Adrenal gland (tissue), 9 donors: ENCODE measurements at regions not wholly inside any gene's neighbourhood (a gene's known extent, or its start where the extent isn't known, plus 50 kb on each side); places are given as distances from the start of the nearest gene placed in this dataset.
A peak's percentile ranks its signal among the peaks of the same experiment; 100 is the strongest.

ENCODE experiments used
- DNase-seq, 7 donors: peaks; one replicate each; pipeline ENCODE4 v3.0.0-alpha.2; 2019 to 2020
- H3K27ac ChIP-seq, 5 donors: fragments of 200-600 bp; sonication (generic) in 4 of 5; 1 replicate in 3 of 5; 2 replicates in 2 of 5; pipeline versions ENCODE4 v1.5.1 to v1.8.0; 2016 to 2020; ENCODE audit warnings: mild to moderate bottlenecking in 1 of 5
- H3K27me3 ChIP-seq: fragments of 200-600 bp; 2 replicates; pipeline ENCODE4 v1.8.0; 2021
- H3K36me3 ChIP-seq, 2 donors: fragments of 200-600 bp; replicated peaks in 1 of 2; 1 replicate in 1 of 2; 2 replicates in 1 of 2; pipeline versions ENCODE4 v1.5.1 to v1.8.0; 2018 to 2022
- H3K4me1 ChIP-seq, 2 donors: fragments of 200-600 bp; replicated peaks in 1 of 2; 1 replicate in 1 of 2; 2 replicates in 1 of 2; pipeline versions ENCODE4 v1.5.1 to v1.8.0; 2018 to 2021
- H3K4me3 ChIP-seq, 4 donors: fragments of 200-600 bp; sonication (generic) in 3 of 4; one replicate each; pipeline ENCODE4 v1.5.1; 2016 to 2018
- H3K9me3 ChIP-seq, 3 donors: fragments of 200-600 bp; sonication (generic) in 1 of 3; replicated peaks in 1 of 3; 1 replicate in 2 of 3; 2 replicates in 1 of 3; pipeline versions ENCODE4 v1.5.1 to v1.8.0; 2016 to 2021
- POLR2A ChIP-seq, 2 donors: fragments of 450-650 bp; IDR thresholded peaks; one replicate each; pipeline ENCODE4 v1.6.1; 2017; ENCODE audit warnings: antibody characterized with exemption in 2 of 2, mild to moderate bottlenecking in 2 of 2, moderate library complexity in 1 of 2
- WGBS, 4 donors: extraction: QIAGEN DNeasy Blood & Tissue Kit in 2 of 4; methylation state at CpG; one replicate each; pipeline versions ENCODE4 v1.1.5 to v1.1.7; 2013 to 2017; 5-methylcytosine and 5-hydroxymethylcytosine counted together
- intact Hi-C, 2 donors: fragments of 100-400 bp; cut with DNase I; formaldehyde crosslinking; loops; one replicate each; pipeline versions ENCODE4 v1.14.1 to v1.15.0; 2022 to 2023
- TF ChIP-seq, protein P1 (sequence below), 6 experiments: fragments of 450-650 bp in 4 of 6; fragments of 200-600 bp in 2 of 6; sonication (generic) in 1 of 6; IDR thresholded peaks; 1 replicate in 5 of 6; 2 replicates in 1 of 6; pipeline versions ENCODE4 v1.5.1 to v1.8.0; 2016 to 2021; ENCODE audit warnings: antibody characterized with exemption in 6 of 6, mild to moderate bottlenecking in 2 of 6, moderate library complexity in 1 of 6
- donor health status: healthy with polysubstance abuse.
- donor health status: Bipolar disorder and iron deficiency.
- donor health status: DM: yes; HTN: yes; CAD: no.
- donor health status: DM: no; HTN: no; CAD: no.
- donor health status: DM: no; HTN: no; CAD: no.

DNA sequence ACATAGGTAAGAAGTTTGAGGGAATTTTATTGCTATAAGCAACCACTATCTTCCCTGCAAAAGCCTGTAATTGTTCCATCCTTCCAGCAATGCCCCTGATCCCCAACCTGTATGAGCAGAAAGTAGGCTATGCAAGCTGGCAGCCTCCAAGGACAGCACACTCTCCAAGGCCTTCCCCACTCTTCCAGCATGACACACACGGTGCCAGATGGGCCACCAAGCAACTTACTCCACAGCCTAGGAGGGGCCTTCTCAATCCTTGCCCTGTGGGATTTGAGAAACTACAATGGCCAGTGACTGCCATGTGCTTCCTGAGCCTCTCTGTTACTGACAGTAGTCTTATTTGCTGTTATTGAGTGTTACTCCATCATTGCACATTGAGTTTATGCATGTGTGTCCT, 137.5 kb downstream of the ACTR3 start:
- intact Hi-C loops: no loop called here
- DNase-seq: peak in 1 of 7 donors; percentile 5
- WGBS, 4 donors: 50 to 67% (median 59%) methylated on average over 1 of the region's 1 CpG

DNA sequence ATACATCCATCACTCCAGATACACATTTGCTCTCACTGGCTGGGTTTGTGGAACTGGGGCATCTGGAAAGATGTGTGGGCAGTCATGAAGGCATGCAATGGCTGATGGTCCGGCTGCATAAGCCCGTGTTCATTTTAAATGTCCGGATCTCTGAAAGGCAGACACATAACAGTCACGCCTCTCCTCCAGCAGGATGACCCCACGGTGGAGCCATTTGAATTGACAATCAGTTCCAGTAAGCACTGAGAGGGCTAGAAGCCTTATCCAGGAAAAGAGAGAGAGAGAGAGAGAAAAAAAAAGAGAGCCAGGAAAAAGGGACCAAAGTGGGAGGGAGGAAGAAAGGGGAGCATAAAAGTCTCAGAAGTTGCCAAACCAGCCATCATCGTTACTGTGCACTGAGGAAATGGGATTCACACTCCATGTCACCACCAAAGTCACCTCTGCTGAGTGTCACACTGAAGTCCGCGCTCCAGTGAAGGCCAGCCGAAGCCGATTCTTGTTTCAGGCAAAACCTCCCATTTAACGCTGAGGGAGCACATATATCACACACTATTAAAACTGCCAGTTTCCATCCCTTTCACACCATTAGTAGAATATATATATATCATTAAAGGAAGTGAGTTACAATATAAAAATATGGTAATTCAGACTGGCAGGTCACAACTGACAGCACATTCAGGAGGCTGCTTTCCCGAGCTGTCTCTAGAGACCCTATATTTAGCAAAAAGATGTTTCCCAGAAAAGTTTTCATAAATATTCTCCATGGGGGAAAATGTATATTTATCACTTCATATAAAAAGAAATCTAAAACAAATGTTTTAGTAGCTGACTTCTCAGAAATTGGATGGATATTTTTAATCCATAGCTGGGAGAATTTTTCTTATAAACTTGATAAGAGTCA, 142.0 kb downstream of the ACTR3 start:
- TF ChIP-seq, protein P1, sequence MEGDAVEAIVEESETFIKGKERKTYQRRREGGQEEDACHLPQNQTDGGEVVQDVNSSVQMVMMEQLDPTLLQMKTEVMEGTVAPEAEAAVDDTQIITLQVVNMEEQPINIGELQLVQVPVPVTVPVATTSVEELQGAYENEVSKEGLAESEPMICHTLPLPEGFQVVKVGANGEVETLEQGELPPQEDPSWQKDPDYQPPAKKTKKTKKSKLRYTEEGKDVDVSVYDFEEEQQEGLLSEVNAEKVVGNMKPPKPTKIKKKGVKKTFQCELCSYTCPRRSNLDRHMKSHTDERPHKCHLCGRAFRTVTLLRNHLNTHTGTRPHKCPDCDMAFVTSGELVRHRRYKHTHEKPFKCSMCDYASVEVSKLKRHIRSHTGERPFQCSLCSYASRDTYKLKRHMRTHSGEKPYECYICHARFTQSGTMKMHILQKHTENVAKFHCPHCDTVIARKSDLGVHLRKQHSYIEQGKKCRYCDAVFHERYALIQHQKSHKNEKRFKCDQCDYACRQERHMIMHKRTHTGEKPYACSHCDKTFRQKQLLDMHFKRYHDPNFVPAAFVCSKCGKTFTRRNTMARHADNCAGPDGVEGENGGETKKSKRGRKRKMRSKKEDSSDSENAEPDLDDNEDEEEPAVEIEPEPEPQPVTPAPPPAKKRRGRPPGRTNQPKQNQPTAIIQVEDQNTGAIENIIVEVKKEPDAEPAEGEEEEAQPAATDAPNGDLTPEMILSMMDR (IDR thresholded peaks at IDR 0.05): no peak
- TF ChIP-seq POLR2A (IDR thresholded peaks at IDR 0.05): no peak
- no peak for DNase-seq
- Histone ChIP-seq H3K9me3 (no peaks in the 10 kb centered on the region), H3K27me3 (no peaks in the 10 kb centered on the region), H3K4me3 (no peak overlapping the region), H3K27ac (no peak overlapping the region), H3K4me1 (no peaks in the 10 kb centered on the region), H3K36me3 (no peaks in the 10 kb centered on the region)
- intact Hi-C loops: no loop called here
- WGBS, 4 donors: 82 to 86% (median 83%) methylated on average over 12 of the region's 12 CpGs

More for the DNA sequence above, 137.5 kb downstream of the ACTR3 start:
- H3K27ac ChIP-seq: no peak overlapping the region
- H3K9me3 ChIP-seq: no peaks in the 10 kb centered on the region
- H3K4me3 ChIP-seq: no peak overlapping the region
- TF ChIP-seq, protein P1 (IDR thresholded peaks at IDR 0.05): no peak
- TF ChIP-seq POLR2A (IDR thresholded peaks at IDR 0.05): no peak
- no peaks in the 10 kb centered on the region for H3K27me3 ChIP-seq
- no peaks in the 10 kb centered on the region for H3K4me1 ChIP-seq
- H3K36me3 ChIP-seq: no peaks in the 10 kb centered on the region

DNA sequence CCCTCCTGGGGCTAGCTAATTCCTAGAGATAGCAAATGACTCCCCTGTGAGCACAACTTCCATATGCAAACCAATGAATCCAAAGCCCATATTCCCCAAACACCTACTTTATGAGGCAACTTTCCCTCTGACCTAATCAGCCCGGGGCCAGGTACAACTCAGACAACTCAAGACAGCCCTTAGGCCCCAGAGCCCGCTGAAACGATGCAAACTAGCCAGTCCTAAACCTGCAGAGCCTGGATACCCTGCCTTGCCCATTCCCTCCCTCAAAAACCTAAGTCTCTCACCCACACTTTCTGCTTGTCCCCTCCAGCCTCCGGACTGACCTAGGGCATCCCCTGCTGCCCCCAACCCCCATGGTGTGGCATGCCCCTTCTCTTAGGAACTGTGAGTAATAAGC, 142.8 kb downstream of the ACTR3 start:
- TF ChIP-seq, protein P1 (IDR thresholded peaks at IDR 0.05): no peak
- TF ChIP-seq POLR2A (IDR thresholded peaks at IDR 0.05): no peak
- Histone ChIP-seq H3K36me3 (no peaks in the 10 kb centered on the region), H3K9me3 (no peaks in the 10 kb centered on the region), H3K4me3 (no peak overlapping the region), H3K27ac (no peak overlapping the region), H3K27me3 (no peaks in the 10 kb centered on the region), H3K4me1 (no peaks in the 10 kb centered on the region)
- intact Hi-C loops: no loop called here
- WGBS, 4 donors: 69 to 85% (median 77%) methylated on average over 4 of the region's 4 CpGs
- DNase-seq: no peak

DNA sequence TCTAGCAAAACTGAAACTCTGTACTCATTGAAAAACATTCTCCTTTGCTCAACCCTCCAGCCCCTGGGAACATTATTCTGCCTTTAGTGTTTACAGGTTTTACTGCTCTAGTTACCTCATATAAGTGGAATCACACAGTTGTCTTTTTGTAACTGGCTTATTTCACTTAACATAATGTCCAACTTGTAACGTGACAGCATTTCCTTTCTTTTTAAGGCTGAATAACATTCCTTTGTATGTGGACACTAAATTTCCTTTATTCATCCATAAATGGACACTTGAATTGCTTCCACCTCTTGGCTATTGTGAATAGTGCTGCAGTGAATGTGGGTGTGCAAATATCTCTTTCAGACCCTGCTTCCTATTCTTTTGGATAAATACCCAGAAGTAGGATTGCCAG, 144.9 kb downstream of the ACTR3 start:
- 39 to 55% (median 45%) methylated on average over 1 of the region's 1 CpG for WGBS, 4 donors
- Histone ChIP-seq H3K27ac (no peak overlapping the region), H3K36me3 (no peaks in the 10 kb centered on the region), H3K4me1 (no peaks in the 10 kb centered on the region), H3K4me3 (no peak overlapping the region), H3K9me3 (no peaks in the 10 kb centered on the region), H3K27me3 (no peaks in the 10 kb centered on the region)
- intact Hi-C loops: no loop called here
- no peak for TF ChIP-seq POLR2A (IDR thresholded peaks at IDR 0.05)
- TF ChIP-seq, protein P1 (IDR thresholded peaks at IDR 0.05): no peak
- DNase-seq: no peak
